ENCODE measurements at regions not wholly inside any gene's neighbourhood (a gene's known extent, or its start where the extent isn't known, plus 50 kb on each side); places are given as distances from the start of the nearest gene placed in this dataset.

DNA sequence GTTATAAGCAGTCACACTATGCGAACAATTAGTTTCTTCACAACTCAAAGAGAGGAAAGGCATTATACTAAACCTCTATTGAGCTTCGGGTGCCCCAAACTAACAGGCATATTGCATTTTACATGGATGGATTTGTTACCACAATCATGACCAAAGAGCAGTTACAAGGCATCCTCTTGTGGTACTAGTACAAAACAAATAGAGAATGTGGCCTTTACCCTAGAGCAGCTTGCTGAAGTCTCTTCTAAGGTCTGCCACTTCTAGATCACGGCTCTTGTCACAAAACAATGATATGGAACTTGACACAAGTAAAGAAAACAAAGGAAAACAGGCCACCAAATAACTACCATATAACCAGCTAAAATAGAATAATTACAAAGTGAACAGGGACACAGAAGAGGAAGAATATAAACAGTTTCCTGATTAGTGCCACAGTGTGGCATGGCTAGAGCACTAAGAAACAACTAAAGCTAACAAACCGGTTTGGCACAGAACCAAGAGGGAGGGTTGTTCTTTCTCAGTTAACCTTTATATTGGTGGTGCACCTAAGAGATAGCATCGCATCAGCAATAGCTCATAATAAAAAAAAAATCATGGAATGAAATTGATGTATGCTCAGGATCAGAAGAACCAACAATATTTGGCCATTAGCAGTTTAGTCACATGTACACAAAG is 209.7 kb upstream of the ATP2B1 start:
- Mint-ChIP-seq H3K9me3 (ENCODE audit: low read depth, unreplicated experiment) (no peaks in the 10 kb centered on the region), H3K4me1 (ENCODE audit: low read depth, unreplicated experiment) (peaks cover 17% of the 10 kb centered on the region), H3K4me3 (ENCODE audit: low read depth, unreplicated experiment) (peak overlapping the region; percentile 11), H3K27ac (ENCODE audit: unreplicated experiment) (peak overlapping the region; percentile 30), H3K36me3 (ENCODE audit: insufficient read depth, unreplicated experiment) (no peaks in the 10 kb centered on the region), H3K27me3 (ENCODE audit: unreplicated experiment) (no peaks in the 10 kb centered on the region)
- CTCF ChIA-PET, result no interaction called here
- intact Hi-C loops (cut with micrococcal nuclease; ENCODE audit: unreplicated experiment), result no loop called here
- TF ChIP-seq, protein P1, sequence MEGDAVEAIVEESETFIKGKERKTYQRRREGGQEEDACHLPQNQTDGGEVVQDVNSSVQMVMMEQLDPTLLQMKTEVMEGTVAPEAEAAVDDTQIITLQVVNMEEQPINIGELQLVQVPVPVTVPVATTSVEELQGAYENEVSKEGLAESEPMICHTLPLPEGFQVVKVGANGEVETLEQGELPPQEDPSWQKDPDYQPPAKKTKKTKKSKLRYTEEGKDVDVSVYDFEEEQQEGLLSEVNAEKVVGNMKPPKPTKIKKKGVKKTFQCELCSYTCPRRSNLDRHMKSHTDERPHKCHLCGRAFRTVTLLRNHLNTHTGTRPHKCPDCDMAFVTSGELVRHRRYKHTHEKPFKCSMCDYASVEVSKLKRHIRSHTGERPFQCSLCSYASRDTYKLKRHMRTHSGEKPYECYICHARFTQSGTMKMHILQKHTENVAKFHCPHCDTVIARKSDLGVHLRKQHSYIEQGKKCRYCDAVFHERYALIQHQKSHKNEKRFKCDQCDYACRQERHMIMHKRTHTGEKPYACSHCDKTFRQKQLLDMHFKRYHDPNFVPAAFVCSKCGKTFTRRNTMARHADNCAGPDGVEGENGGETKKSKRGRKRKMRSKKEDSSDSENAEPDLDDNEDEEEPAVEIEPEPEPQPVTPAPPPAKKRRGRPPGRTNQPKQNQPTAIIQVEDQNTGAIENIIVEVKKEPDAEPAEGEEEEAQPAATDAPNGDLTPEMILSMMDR (IDR thresholded peaks at IDR 0.05; ENCODE audit: unreplicated experiment), result no peak
- no TSS peak for BruUV-seq (replicated peaks)
- peak; percentile 59 for DNase-seq

DNA sequence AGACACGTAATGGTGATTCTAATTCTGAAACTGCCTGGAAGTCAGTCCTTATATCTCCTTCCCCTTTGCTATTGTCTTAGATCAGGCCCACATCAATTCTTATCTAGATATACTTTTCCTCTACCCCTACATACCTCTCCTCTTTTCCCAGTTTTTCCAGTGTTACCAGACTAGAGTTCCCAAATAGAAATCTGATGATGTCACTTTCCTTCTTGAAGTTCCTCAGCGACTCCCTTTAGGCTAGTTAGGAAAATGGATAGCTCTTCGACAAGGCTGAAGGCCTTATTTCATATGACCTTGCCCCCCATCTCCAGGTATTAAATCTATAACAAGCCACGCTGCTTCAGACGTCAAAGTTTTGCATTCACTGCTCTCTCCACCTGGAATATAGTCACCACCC is 201.1 kb upstream of the ATP2B1 start:
- no peak for DNase-seq
- Mint-ChIP-seq H3K27ac (ENCODE audit: unreplicated experiment) (no peak overlapping the region), H3K27me3 (ENCODE audit: unreplicated experiment) (no peaks in the 10 kb centered on the region), H3K4me3 (ENCODE audit: low read depth, unreplicated experiment) (no peak overlapping the region), H3K36me3 (ENCODE audit: insufficient read depth, unreplicated experiment) (no peaks in the 10 kb centered on the region), H3K4me1 (ENCODE audit: low read depth, unreplicated experiment) (no peaks in the 10 kb centered on the region), H3K9me3 (ENCODE audit: low read depth, unreplicated experiment) (no peaks in the 10 kb centered on the region)
- CTCF ChIA-PET, result no interaction called here
- no TSS peak for BruUV-seq (replicated peaks)
- intact Hi-C loops (cut with micrococcal nuclease; ENCODE audit: unreplicated experiment), result no loop called here
- TF ChIP-seq, protein P1 (IDR thresholded peaks at IDR 0.05; ENCODE audit: unreplicated experiment), result no peak

DNA sequence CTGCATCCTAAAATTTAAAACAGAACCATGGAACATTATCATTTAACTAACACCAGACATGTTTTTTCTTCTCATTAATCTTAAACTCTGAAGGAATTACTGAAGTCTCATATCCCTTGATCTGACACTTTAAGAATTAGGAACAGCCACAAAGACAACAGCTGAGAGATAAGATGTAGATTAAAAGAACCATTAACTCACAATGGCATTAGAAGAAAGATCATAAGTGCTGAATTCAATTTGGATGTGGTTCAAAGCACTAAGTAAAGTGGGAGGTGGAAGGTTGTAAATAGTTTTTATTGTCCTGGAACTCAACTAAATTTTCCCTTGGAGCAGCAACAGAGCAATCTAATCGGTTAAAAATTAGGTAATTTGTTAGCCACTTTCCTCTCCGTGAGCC is 199.0 kb upstream of the ATP2B1 start:
- H3K27me3 Mint-ChIP-seq (ENCODE audit: unreplicated experiment), result no peaks in the 10 kb centered on the region
- TF ChIP-seq, protein P1 (IDR thresholded peaks at IDR 0.05; ENCODE audit: unreplicated experiment), result no peak
- no peak overlapping the region for H3K4me3 Mint-ChIP-seq (ENCODE audit: low read depth, unreplicated experiment)
- no peak overlapping the region for H3K27ac Mint-ChIP-seq (ENCODE audit: unreplicated experiment)
- BruUV-seq (replicated peaks), result no TSS peak
- intact Hi-C loops (cut with micrococcal nuclease; ENCODE audit: unreplicated experiment), result no loop called here
- H3K36me3 Mint-ChIP-seq (ENCODE audit: insufficient read depth, unreplicated experiment), result no peaks in the 10 kb centered on the region
- no peaks in the 10 kb centered on the region for H3K9me3 Mint-ChIP-seq (ENCODE audit: low read depth, unreplicated experiment)
- CTCF ChIA-PET, result no interaction called here
- no peaks in the 10 kb centered on the region for H3K4me1 Mint-ChIP-seq (ENCODE audit: low read depth, unreplicated experiment)
- no peak for DNase-seq

DNA sequence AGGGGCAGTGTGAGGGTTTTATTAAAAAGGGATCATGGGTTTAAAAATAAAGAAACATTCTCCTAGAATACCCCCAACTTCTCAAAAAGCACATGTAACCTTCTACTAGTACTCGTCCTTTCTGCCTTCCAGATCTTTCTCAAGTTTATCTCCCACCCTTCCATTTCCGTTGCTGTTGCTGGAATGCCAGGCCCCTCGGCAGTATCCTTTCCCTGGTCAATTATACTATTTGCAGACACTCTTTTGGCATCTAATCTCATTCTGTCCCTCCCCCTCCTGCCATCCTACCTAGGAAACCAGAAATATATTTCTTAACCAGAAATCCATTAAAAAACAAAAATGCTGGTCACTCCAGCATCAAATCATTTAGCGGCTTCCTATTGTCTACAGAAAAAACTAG is 198.2 kb upstream of the ATP2B1 start:
- CTCF ChIA-PET, result no interaction called here
- Mint-ChIP-seq H3K36me3 (ENCODE audit: insufficient read depth, unreplicated experiment) (no peaks in the 10 kb centered on the region), H3K4me3 (ENCODE audit: low read depth, unreplicated experiment) (no peak overlapping the region), H3K27ac (ENCODE audit: unreplicated experiment) (no peak overlapping the region), H3K4me1 (ENCODE audit: low read depth, unreplicated experiment) (no peaks in the 10 kb centered on the region), H3K27me3 (ENCODE audit: unreplicated experiment) (no peaks in the 10 kb centered on the region), H3K9me3 (ENCODE audit: low read depth, unreplicated experiment) (no peaks in the 10 kb centered on the region)
- no TSS peak for BruUV-seq (replicated peaks)
- TF ChIP-seq, protein P1 (IDR thresholded peaks at IDR 0.05; ENCODE audit: unreplicated experiment), result no peak
- intact Hi-C loops (cut with micrococcal nuclease; ENCODE audit: unreplicated experiment), result no loop called here
- DNase-seq, result no peak
